Activated naive CD4-positive, alpha-beta T cell treated with Interleukin-2 at 50 U/mL for 16 hours (primary cell): ENCODE measurements at regions not wholly inside any gene's neighbourhood (a gene's known extent, or its start where the extent isn't known, plus 50 kb on each side); places are given as distances from the start of the nearest gene placed in this dataset.

Experiments used
- DNase-seq: peaks from one replicate; pipeline ENCODE4 v3.0.0-alpha.2; 2020

- DNase-seq: peak; percentile 39
Observed at GRCh38 chr2:9681427-9681817, 50.6 kb upstream of the YWHAQ start.

DNA sequence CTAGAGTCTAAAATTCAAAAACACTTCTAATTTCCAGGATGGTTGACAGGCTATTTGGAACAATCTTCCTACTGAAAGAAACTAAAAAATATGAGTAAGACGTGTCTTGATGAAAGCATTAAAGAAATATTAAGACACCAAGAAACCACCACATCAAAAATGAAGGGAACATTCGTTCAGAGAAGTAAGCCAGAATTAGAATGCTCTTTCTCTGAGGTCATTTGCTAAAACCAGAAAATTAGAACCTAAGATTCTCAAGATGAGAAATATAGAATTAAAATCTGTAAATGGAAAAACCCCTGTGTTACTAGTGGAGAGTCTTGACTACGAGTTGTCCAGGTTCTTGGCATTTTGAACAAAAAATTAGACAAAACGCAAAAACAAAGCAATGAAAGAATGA, 54.8 kb upstream of the YWHAQ start:
- DNase-seq: no peak

GRCh38 chr2:9686061-9686460, 55.3 kb upstream of the YWHAQ start:
- no peak for DNase-seq

DNA sequence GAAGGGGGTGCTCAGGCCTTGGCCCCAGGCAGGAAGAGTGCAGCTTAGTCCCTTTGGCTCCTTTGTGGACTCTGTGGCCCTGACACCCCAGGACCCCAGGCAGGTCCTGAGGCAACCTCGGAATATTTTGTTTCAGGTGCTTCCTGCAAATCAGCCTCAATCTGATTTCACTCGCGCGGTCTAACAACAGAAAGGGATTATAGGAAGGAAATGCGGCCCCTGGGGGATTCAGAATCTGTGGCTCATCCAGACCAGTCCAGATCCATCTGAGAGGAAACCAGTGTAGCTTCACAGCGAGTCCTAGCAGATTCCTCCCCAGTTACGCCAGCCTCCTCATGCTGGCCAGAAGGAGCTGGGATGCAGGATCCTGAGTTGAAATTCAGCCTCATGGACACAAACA, 59.5 kb upstream of the YWHAQ start:
- no peak for DNase-seq

- no peak for DNase-seq
Observed at GRCh38 chr2:9690716-9691498, 60.1 kb upstream of the YWHAQ start.

DNA sequence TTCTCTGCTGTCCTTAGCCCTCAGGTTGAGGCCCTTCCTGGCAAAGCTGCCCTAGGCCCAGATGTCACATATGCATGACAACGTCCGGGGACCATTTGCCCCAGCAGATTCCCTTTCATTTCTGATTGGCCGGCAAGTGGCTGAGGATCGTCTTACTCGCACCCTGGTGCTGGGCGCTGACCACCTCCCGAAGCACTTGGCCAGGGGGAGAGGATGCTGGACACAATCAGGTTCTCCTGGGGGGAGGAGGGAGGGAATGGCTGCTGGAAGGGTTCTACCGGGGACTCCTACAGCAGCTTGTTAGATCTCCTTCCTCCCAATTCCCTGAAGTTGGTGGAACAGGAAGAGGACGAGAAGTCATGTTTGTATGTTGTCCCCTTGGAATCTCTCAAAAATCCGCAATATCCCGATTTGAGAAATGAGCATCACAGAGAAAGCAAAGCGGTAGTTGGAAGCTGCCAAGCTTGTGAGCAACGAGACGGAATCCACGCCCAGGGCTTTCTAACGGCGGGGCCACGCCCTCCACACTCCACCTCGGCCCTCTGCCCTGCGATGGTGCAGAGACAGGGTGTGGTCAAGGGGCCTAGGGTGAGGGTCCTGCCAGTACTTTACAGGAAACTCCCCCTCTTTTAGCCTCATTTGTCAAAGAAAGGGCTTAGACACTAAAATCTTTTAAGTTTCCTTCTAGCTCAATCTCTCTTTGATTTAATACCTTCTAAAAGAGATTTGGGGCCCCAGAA, 61.8 kb upstream of the YWHAQ start:
- DNase-seq: peak; percentile 24

- DNase-seq: peak; percentile 31
Observed at GRCh38 chr2:9693196-9693491, 62.3 kb upstream of the YWHAQ start.

DNA sequence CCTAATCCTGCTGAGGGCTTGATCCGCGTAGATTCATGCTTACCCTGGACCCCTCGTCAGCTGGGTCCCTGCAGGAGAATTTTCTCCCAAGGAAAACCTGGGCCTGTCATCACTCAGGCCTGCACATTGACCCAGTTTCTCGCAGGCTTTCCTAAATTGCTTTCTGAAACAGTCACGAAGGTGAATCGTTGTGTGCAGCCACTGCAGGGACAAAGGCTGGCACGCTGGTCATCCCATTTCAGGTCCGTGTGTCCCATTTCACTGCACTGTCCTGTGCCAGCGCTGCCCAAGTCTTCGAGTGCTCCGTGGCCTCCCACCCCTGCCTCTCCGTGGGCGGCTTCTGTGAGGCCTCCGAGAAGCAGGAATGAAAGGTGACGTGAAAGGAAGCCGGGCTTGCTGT, 62.8 kb upstream of the YWHAQ start:
- no peak for DNase-seq

GRCh38 chr2:9694661-9695234, 64.0 kb upstream of the YWHAQ start:
- DNase-seq: no peak

DNA sequence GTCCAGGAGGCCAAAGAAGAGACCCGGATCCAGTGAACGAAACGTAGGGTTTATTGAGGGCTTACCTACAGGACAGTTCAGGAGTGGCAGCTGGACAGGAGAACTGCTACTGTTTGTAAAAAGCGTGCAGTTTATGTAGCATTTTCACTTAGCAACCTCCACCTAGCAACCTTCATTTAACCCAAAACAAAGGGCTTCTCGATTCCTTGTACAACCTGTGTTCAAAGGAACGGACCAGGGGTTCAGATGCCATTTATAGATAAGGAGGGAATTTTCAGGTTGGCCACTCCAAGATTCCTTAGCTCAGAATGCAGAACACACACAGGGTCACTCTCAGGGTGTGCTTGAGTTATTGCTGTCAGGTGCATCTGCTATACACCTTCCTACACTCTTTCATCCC, 65.1 kb upstream of the YWHAQ start:
- DNase-seq: no peak

DNA sequence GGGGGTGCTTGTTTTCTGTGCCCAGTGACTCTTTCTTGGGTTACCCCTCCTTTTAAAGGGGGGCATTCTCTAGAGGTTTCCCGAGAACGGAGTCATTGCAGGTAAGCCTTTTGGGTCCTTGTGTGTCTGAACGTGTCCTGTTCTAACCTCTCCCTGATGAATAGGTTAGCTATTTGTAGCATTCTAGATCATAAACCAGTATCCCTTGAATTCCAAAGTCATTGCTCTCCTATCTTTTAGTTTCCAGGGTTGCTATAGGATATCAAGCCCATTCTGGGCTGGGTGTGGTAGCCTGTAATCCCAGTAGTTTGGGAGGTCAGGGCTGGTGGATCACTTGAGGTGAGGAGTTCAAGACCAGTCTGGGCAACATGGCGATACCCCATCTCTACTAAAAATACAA, 65.9 kb upstream of the YWHAQ start:
- DNase-seq: no peak

GRCh38 chr2:9697909-9698308, 67.1 kb upstream of the YWHAQ start:
- no peak for DNase-seq

DNA sequence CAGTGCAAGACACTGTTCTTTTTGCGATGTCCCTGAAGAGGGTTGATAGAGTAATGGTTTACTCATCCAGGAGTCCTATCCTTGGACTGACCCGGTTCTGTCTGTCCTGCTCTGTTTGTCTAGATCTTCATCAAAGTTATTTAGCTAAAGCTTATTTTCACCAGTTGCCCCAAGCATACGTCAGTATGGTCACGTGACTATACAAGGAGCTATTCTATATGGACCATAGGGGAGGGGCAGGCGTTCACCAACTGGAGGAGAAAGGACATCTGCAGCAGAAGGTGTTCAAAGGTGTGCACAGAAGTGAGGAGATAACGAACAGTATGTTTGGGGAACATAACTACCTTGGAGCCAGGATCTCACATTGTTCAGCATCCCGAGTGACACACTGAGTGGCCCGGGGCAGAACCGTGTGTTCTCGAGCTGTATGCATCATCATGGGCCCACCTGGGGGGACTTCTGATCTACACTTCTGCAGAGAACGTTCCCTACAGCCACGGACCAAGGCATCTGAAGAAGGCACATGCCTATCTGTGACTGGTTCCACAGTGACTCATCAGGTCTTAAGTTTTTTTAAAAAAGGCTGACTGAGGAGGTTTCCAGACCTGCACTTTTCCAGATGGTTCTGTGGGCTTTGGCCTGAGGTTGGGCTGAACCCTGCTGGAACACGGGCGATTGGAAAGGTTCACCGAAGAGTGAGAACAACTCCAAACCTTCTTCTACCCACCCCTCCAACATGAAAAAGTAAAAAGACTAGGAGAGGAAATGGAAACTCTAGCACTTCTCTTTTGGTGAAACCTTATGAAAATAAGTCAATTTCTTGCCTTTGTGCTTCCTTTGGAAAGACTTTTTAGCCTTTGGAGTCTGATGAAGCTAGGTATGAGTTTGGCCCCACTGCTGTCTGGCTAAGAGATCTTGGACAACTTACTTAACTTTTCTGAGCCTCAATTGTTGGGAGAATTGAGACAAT, 68.6 kb upstream of the YWHAQ start:
- DNase-seq: no peak

DNA sequence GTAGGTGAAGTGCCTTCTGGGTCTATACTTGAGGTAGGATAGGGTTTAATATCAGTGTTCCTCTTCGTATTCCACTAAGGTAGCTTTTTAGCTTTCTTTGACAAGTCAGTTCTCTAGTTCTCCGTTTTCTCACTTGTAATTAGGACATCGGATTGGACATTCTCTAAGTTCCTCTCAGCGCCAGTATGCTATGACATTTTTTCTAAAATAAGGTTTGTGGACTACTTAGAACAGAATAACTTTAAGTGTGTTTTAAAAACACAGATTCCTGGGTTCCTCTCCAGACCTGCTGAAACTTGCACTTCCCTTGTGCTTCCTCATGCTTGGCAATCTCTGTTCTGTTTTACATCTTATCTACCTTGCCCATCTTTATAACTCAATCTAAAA, 69.3 kb upstream of the YWHAQ start:
- DNase-seq: no peak

- DNase-seq: no peak
Observed at GRCh38 chr2:9702604-9703084, 71.8 kb upstream of the YWHAQ start.

GRCh38 chr2:9703085-9703678, 72.4 kb upstream of the YWHAQ start:
- peak; percentile 91 for DNase-seq

GRCh38 chr2:9703701-9704221, 73.0 kb upstream of the YWHAQ start:
- DNase-seq: no peak

DNA sequence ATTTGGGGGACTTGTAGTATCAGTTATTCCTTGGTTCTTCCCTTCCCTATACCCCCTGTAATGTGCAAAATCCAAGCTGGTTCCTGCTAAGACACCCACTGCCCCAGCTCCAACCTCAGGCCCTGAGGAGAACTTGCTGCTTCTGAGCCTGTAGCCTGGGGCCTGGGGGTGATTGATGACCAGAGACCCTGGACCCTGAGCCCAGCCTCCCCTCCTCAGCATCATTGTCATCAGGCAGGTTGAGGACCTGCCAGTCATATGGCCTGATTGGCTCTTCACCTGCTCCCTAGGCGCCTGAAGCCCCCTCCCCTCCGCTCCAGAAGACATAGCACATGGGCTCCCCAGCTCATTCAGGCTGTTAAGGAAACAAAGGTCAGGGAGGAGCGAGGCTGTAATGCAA, 73.8 kb upstream of the YWHAQ start:
- DNase-seq: no peak

GRCh38 chr2:9705196-9705595, 74.4 kb upstream of the YWHAQ start:
- DNase-seq: no peak

GRCh38 chr2:9707008-9707407, 76.2 kb upstream of the YWHAQ start:
- no peak for DNase-seq

DNA sequence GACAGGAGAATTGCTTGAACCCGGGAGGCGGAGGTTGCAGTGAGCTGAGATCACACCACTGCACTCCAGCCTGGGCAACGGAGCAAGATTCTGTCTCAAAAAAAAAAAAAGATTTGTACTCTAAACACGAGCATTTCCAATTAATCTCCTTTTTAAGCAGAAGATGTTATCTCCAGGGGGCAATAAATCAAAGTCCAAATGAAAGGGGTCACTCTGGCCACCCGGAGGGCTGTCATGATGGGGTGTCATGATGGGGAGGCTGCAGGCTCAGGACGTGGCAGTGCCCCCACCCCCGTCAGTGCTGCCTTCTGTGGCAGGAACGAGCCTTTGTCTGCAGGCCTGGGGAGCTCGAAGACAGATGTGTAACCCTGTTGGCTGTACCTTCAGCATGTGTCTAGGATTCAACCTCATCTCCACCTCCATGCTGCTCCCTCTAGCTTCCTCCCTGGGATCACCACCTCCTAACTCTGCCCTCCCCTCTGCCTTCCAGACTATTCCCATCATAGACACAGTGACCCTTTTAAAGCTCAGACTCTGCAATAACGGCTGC, 76.9 kb upstream of the YWHAQ start:
- no peak for DNase-seq
